ENCODE measurements at regions not wholly inside any gene's neighbourhood (a gene's known extent, or its start where the extent isn't known, plus 50 kb on each side); places are given as distances from the start of the nearest gene placed in this dataset.

GRCh38 chr10:131692686-131693334, 208.0 kb upstream of the PPP2R2D start:
- Histone ChIP-seq H3K4me3 (no peak overlapping the region), H3K27me3 (peaks cover 0 to 39% (median 16%) of the 10 kb centered on the region in 7 donors), H3K9me3 (no peaks in the 10 kb centered on the region), H3K27ac (no peak overlapping the region), H3K4me1 (no peaks in the 10 kb centered on the region), H3K36me3 (no peaks in the 10 kb centered on the region)
- DNase-seq = no peak
- intact Hi-C loops (cut with DNase I) = no loop called here
- 56 to 64% methylated on average over 11 of the region's 11 CpGs for WGBS, 2 donors
- no peak for ATAC-seq
- TF ChIP-seq CTCF (IDR thresholded peaks at IDR 0.05) = no peak

DNA sequence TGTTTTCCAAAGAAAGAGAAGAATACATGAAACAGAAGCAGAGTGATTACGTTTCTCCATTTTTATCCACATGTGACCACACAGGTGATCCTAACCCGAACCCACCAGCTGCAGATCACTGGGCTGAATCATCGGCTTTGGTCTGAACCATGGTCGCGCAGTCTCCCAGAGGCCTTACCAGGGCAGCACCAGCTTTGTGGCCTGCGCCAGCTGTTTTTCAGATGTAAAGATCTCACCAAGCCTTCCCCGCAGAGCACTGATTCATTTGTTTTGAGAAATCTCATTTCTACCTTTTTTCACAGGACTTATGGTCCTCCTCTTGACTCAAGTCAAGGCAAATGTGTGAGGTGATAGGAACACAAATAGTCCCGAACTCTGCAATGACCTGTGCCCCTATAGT, 207.0 kb upstream of the PPP2R2D start:
- Histone ChIP-seq H3K4me1 (no peaks in the 10 kb centered on the region), H3K36me3 (no peaks in the 10 kb centered on the region), H3K9me3 (peaks cover 0 to under 1% (median 0%) of the 10 kb centered on the region in 11 donors), H3K27ac (no peak overlapping the region), H3K27me3 (peaks cover 0 to 37% (median 16%) of the 10 kb centered on the region in 7 donors), H3K4me3 (no peak overlapping the region)
- intact Hi-C loops (cut with DNase I) = no loop called here
- ATAC-seq (no peak), DNase-seq (no peak)
- 84 to 86% methylated on average over 8 of the region's 8 CpGs for WGBS, 2 donors
- no peak for TF ChIP-seq CTCF (IDR thresholded peaks at IDR 0.05)

GRCh38 chr10:131694168-131694780, 206.5 kb upstream of the PPP2R2D start:
- Histone ChIP-seq H3K27ac (no peak overlapping the region), H3K4me1 (no peaks in the 10 kb centered on the region), H3K36me3 (no peaks in the 10 kb centered on the region), H3K9me3 (peaks cover 0 to 3% (median 0%) of the 10 kb centered on the region in 11 donors), H3K4me3 (no peak overlapping the region), H3K27me3 (peaks cover 0 to 37% (median 16%) of the 10 kb centered on the region in 7 donors)
- ATAC-seq = no peak
- intact Hi-C loops (cut with DNase I) = no loop called here
- DNase-seq = no peak
- no peak for TF ChIP-seq CTCF (IDR thresholded peaks at IDR 0.05)
- 79 to 80% methylated on average over 11 of the region's 11 CpGs for WGBS, 2 donors

GRCh38 chr10:131694781-131695495, 205.9 kb upstream of the PPP2R2D start:
- H3K36me3 ChIP-seq = no peaks in the 10 kb centered on the region
- H3K9me3 ChIP-seq = peaks cover 0 to 3% (median 0%) of the 10 kb centered on the region in 11 donors
- DNase-seq (no peak), ATAC-seq (no peak)
- intact Hi-C loops (cut with DNase I) = no loop called here
- WGBS, 2 donors = 77 to 81% methylated on average over 11 of the region's 11 CpGs
- peaks cover 0 to 33% (median 16%) of the 10 kb centered on the region in 7 donors for H3K27me3 ChIP-seq
- no peak for TF ChIP-seq CTCF (IDR thresholded peaks at IDR 0.05)
- no peak overlapping the region for H3K4me3 ChIP-seq
- H3K27ac ChIP-seq = no peak overlapping the region
- H3K4me1 ChIP-seq = no peaks in the 10 kb centered on the region

All from heart right ventricle (tissue), 16 donors.